Natural killer cell (primary cell): ENCODE measurements at regions not wholly inside any gene's neighbourhood (a gene's known extent, or its start where the extent isn't known, plus 50 kb on each side); places are given as distances from the start of the nearest gene placed in this dataset.
"Not testable (repeated sequence)": the region's sequence is repeated elsewhere in the genome, so short reads cannot be mapped to it uniquely, and the experiment has no call there.

Experiments
- ATAC-seq, 3 donors: fragments of 150-1000 bp in 2 of 3; fragments of 200-7000 bp in 1 of 3; cut with Tn5 transposase; 1 replicate in 1 of 3; 2 replicates in 2 of 3; pipeline ENCODE4 v1.10.0; 2021; ENCODE audit warnings: mild to moderate bottlenecking in 2 of 3, moderate library complexity in 2 of 3
- DNase-seq, 2 donors: peaks; one replicate each; pipeline versions ENCODE4 v3.0.0 to v3.0.0-alpha.2; 2013 to 2021; ENCODE audit warnings: mixed read lengths in 1 of 2
- H3K27ac ChIP-seq: one replicate; pipeline ENCODE4 v1.5.1; 2013; ENCODE audit warnings: mild to moderate bottlenecking, low read length
- H3K27me3 ChIP-seq: one replicate; pipeline ENCODE4 v1.6.1; 2013; ENCODE audit warnings: low read length; ENCODE audit not compliant: control insufficient read depth, insufficient read depth
- H3K36me3 ChIP-seq: one replicate; pipeline ENCODE4 v1.6.1; 2013; ENCODE audit warnings: low read length; ENCODE audit not compliant: control insufficient read depth, insufficient read depth
- H3K4me1 ChIP-seq: one replicate; pipeline ENCODE4 v1.6.1; 2013; ENCODE audit warnings: low read length; ENCODE audit not compliant: control insufficient read depth, insufficient read depth
- H3K4me3 ChIP-seq: one replicate; pipeline ENCODE4 v1.5.1; 2013; ENCODE audit warnings: low read length
- H3K9me3 ChIP-seq: one replicate; pipeline ENCODE4 v1.6.1; 2013; ENCODE audit warnings: low read length; ENCODE audit not compliant: control insufficient read depth, insufficient read depth
- H3K27ac Mint-ChIP-seq, 2 donors: one replicate each; pipeline ENCODE4 v1.8.0; 2022; ENCODE audit warnings: mild to moderate bottlenecking in 2 of 2, mixed read lengths in 2 of 2, moderate library complexity in 1 of 2
- H3K27me3 Mint-ChIP-seq, 2 donors: one replicate each; pipeline ENCODE4 v1.8.0; 2022; ENCODE audit warnings: low read depth in 2 of 2, mixed read lengths in 2 of 2
- H3K36me3 Mint-ChIP-seq: one replicate; pipeline ENCODE4 v1.8.0; 2022; ENCODE audit warnings: mixed read lengths
- H3K4me1 Mint-ChIP-seq, 2 donors: one replicate each; pipeline ENCODE4 v1.8.0; 2022; ENCODE audit warnings: mixed read lengths in 2 of 2
- H3K4me3 Mint-ChIP-seq: one replicate; pipeline ENCODE4 v1.8.0; 2022; ENCODE audit warnings: mild to moderate bottlenecking, moderate library complexity, mixed read lengths
- H3K9me3 Mint-ChIP-seq, 2 donors: one replicate each; pipeline ENCODE4 v1.8.0; 2022; ENCODE audit warnings: mixed read lengths in 2 of 2
- CTCF ChIP-seq: fragments of 200-600 bp; IDR thresholded peaks from one replicate; pipeline ENCODE4 v1.8.0; 2022; ENCODE audit warnings: antibody characterized with exemption
- WGBS: methylation state at CpG from one replicate; pipeline ENCODE4 v1.1.7; 2013; ENCODE audit warnings: missing lambda C conversion rate; ENCODE audit not compliant: insufficient coverage; 5-methylcytosine and 5-hydroxymethylcytosine counted together
- intact Hi-C: fragments of 100-400 bp; cut with micrococcal nuclease; formaldehyde crosslinking; loops from one replicate; pipeline ENCODE4 v1.14.2; 2022

DNA sequence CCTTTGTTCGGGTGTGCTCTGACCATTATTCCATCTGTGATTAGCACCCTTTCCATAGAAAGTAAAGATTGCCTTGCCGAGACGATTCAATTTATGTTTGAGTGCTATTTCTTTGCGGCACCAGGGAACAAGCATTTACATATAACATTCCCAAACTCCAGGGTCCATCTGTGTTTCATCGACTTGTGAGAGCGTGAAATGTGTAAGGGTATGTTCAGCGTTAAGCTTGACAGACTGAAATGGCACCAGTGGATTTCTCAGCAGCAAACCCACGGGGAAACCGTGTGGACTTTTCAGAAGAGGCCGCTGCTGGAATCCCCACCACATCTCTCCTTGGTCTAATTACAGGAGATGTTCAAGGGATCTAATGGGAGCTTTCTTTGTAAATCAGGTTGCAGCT lies 270.5 kb downstream of the TCERG1L start:
- whole genome bisulfite sequencing = 94% methylated on average over 10 of the region's 10 CpGs
- intact Hi-C loops = no loop called here
- ATAC-seq = no peak

GRCh38 chr10:131041441-131041840 lies 270.1 kb downstream of the TCERG1L start:
- no peak overlapping the region for H3K4me3 Mint-ChIP-seq
- Histone ChIP-seq H3K27ac (no peak overlapping the region), H3K27me3 (no peaks in the 10 kb centered on the region), H3K4me3 (no peak overlapping the region), H3K9me3 (peaks cover 5% of the 10 kb centered on the region), H3K4me1 (no peaks in the 10 kb centered on the region), H3K36me3 (no peaks in the 10 kb centered on the region)
- no peak overlapping the region for H3K27ac Mint-ChIP-seq
- no peaks in the 10 kb centered on the region for H3K36me3 Mint-ChIP-seq
- intact Hi-C loops = no loop called here
- no peaks in the 10 kb centered on the region for H3K4me1 Mint-ChIP-seq
- H3K9me3 Mint-ChIP-seq = no peaks in the 10 kb centered on the region
- DNase-seq (no peak), ATAC-seq (no peak)
- no peaks in the 10 kb centered on the region for H3K27me3 Mint-ChIP-seq
- no peak for TF ChIP-seq CTCF
- 89% methylated on average over 5 of the region's 5 CpGs for WGBS

More for the DNA sequence above, 270.5 kb downstream of the TCERG1L start:
- DNase-seq = no peak
- Histone ChIP-seq H3K36me3 (no peaks in the 10 kb centered on the region), H3K4me1 (no peaks in the 10 kb centered on the region), H3K9me3 (peaks cover 5% of the 10 kb centered on the region), H3K27me3 (no peaks in the 10 kb centered on the region), H3K4me3 (no peak overlapping the region), H3K27ac (no peak overlapping the region)
- H3K27ac Mint-ChIP-seq = no peak overlapping the region
- no peaks in the 10 kb centered on the region for H3K27me3 Mint-ChIP-seq
- TF ChIP-seq CTCF = no peak
- no peaks in the 10 kb centered on the region for H3K36me3 Mint-ChIP-seq
- H3K4me3 Mint-ChIP-seq = no peak overlapping the region
- H3K4me1 Mint-ChIP-seq = no peaks in the 10 kb centered on the region
- no peaks in the 10 kb centered on the region for H3K9me3 Mint-ChIP-seq

GRCh38 chr10:131042015-131042414 lies 269.5 kb downstream of the TCERG1L start:
- not testable (repeated sequence) for H3K4me3 ChIP-seq, H3K27me3 Mint-ChIP-seq

More at GRCh38 chr10:131042015-131042414, 269.5 kb downstream of the TCERG1L start:
- H3K27ac Mint-ChIP-seq, H3K9me3 Mint-ChIP-seq, H3K36me3 Mint-ChIP-seq, H3K27me3 ChIP-seq, H3K36me3 ChIP-seq, H3K4me1 Mint-ChIP-seq, H3K9me3 ChIP-seq, ATAC-seq, H3K27ac ChIP-seq, H3K4me1 ChIP-seq, H3K4me3 Mint-ChIP-seq, intact Hi-C loops, DNase-seq: not testable (repeated sequence)
- WGBS = 33% methylated on average over 2 of the region's 6 CpGs
